ENCODE measurements at regions not wholly inside any gene's neighbourhood (a gene's known extent, or its start where the extent isn't known, plus 50 kb on each side); places are given as distances from the start of the nearest gene placed in this dataset.

DNA sequence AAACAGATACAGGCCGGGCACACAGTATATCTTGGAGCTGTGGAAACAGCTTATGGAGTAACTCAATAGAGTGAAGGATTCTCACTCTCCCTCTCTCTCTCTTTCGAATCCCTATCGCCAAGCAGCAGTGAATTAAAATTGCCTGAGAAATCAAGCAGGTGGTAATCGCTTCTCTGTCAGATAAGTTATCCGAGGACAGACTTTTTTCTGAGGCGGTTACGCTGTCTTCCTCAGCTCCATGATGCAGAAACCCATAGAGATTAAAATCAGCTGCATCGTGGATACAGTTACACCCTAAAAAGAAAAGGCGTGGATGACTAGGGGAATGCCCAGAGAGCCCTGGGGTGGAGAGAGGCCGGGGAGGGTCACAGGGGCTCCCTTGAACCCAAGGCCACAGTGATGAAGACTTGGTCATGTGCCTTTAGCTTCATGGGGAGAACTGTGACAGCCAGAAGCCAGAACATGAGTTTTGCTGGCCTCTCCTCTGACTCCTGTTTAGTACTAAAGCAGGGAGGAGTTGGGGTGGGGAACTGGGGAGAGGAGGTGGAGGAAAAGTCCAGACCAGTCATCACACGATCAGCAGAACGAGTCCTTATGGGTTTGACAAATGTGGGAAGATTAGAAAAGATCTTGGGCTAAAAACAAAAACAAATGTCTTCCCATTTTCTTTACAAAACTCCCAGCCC is 138.8 kb upstream of the JARID2 start:
- Histone ChIP-seq H3K4me3 (ENCODE audit: low read length) (no peak overlapping the region), H3K36me3 (replicated peaks; ENCODE audit: insufficient read depth, low read length) (no peaks in the 10 kb centered on the region), H3K27me3 (replicated peaks; ENCODE audit: insufficient read depth, low read length) (no peaks in the 10 kb centered on the region), H3K79me2 (ENCODE audit: low read length) (no peaks in the 10 kb centered on the region), H3K27ac (ENCODE audit: low read length) (no peak overlapping the region), H3K4me2 (ENCODE audit: low read depth, low read length) (no peak overlapping the region), H3K9me3 (replicated peaks; ENCODE audit: insufficient read depth, low read length) (no peaks in the 10 kb centered on the region), H3K9me2 (replicated peaks; ENCODE audit: insufficient read depth, low read length) (no peaks in the 10 kb centered on the region), H3K4me1 (ENCODE audit: low read length) (no peaks in the 10 kb centered on the region), H4K20me1 (ENCODE audit: insufficient read depth, low read length) (no peaks in the 10 kb centered on the region), H3K9ac (ENCODE audit: low read length) (no peak overlapping the region), H3F3A (ENCODE audit: insufficient read depth, low read length) (no peaks in the 10 kb centered on the region), H2AFZ (ENCODE audit: low read length) (no peak overlapping the region)
- TF ChIP-seq EZH2 (optimal IDR thresholded peaks at IDR 0.05; ENCODE audit: low read depth, low read length) = no peak
- TF ChIP-seq EZH2phosphoT487 (IDR thresholded peaks at IDR 0.05; ENCODE audit: low read length) = no peak
- TF ChIP-seq, protein P1, sequence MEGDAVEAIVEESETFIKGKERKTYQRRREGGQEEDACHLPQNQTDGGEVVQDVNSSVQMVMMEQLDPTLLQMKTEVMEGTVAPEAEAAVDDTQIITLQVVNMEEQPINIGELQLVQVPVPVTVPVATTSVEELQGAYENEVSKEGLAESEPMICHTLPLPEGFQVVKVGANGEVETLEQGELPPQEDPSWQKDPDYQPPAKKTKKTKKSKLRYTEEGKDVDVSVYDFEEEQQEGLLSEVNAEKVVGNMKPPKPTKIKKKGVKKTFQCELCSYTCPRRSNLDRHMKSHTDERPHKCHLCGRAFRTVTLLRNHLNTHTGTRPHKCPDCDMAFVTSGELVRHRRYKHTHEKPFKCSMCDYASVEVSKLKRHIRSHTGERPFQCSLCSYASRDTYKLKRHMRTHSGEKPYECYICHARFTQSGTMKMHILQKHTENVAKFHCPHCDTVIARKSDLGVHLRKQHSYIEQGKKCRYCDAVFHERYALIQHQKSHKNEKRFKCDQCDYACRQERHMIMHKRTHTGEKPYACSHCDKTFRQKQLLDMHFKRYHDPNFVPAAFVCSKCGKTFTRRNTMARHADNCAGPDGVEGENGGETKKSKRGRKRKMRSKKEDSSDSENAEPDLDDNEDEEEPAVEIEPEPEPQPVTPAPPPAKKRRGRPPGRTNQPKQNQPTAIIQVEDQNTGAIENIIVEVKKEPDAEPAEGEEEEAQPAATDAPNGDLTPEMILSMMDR (IDR thresholded peaks at IDR 0.05; ENCODE audit: low read length) = no peak
- DNase-seq = no peak

DNA sequence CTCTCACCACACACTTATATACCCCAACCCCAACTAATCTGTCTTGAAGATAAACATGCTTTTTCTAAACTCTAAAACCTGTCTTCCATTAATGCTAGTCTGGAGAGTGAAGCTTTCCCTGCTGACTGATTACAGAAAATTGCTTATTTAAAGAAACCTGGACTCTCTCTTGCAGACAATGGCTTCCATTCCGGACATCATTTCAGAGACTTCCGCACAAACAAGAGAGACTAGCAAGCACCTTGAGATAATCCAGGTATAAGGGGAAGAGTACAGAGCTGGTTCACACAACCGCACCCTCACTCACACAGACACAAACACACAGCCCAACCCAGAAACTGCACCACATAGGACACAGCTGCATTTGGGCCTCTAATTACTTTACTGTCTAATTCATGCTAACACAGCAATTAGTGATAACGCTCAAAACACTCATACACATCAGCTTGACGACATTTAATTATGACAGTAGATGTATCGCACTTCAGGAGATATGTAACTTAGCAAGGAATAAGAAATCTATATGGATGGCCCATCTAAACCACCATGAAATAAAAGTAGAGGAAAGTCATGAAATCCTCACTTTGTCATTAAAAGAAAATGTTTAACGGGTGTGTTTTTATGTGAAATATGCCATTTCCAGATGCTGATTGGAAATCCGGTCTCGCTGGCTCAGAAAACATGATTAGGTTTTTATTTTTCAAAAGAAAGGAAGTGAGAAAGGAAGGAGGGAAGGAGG is 138.1 kb upstream of the JARID2 start:
- Histone ChIP-seq H3K4me1 (ENCODE audit: low read length) (no peaks in the 10 kb centered on the region), H2AFZ (ENCODE audit: low read length) (no peak overlapping the region), H3K4me3 (ENCODE audit: low read length) (no peak overlapping the region), H3K27me3 (replicated peaks; ENCODE audit: insufficient read depth, low read length) (no peaks in the 10 kb centered on the region), H4K20me1 (ENCODE audit: insufficient read depth, low read length) (no peaks in the 10 kb centered on the region), H3K9ac (ENCODE audit: low read length) (no peak overlapping the region), H3K79me2 (ENCODE audit: low read length) (no peaks in the 10 kb centered on the region), H3F3A (ENCODE audit: insufficient read depth, low read length) (no peaks in the 10 kb centered on the region), H3K36me3 (replicated peaks; ENCODE audit: insufficient read depth, low read length) (no peaks in the 10 kb centered on the region), H3K4me2 (ENCODE audit: low read depth, low read length) (no peak overlapping the region), H3K9me3 (replicated peaks; ENCODE audit: insufficient read depth, low read length) (no peaks in the 10 kb centered on the region), H3K9me2 (replicated peaks; ENCODE audit: insufficient read depth, low read length) (no peaks in the 10 kb centered on the region), H3K27ac (ENCODE audit: low read length) (no peak overlapping the region)
- no peak for TF ChIP-seq EZH2phosphoT487 (IDR thresholded peaks at IDR 0.05; ENCODE audit: low read length)
- TF ChIP-seq, protein P1 (IDR thresholded peaks at IDR 0.05; ENCODE audit: low read length) = no peak
- no peak for TF ChIP-seq EZH2 (optimal IDR thresholded peaks at IDR 0.05; ENCODE audit: low read depth, low read length)
- no peak for DNase-seq

DNA sequence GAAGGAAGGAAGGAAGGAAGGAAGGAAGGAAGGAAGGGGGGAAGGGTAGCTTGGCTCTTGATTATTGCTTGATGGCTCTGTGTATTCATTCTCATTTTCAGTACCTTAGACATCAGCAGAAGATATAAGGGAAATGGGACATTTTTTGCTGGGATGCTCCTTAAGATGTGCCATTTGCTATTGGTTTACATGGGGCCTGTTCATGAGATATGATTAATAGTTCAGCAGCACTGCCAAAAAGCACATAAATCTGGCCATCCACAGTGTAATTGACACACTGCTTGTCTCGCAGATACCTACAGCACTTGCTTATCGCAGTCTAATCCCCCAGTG is 137.5 kb upstream of the JARID2 start:
- TF ChIP-seq EZH2 (optimal IDR thresholded peaks at IDR 0.05; ENCODE audit: low read depth, low read length) (no peak), EZH2phosphoT487 (IDR thresholded peaks at IDR 0.05; ENCODE audit: low read length) (no peak)
- TF ChIP-seq, protein P1 (IDR thresholded peaks at IDR 0.05; ENCODE audit: low read length) = no peak
- no peaks in the 10 kb centered on the region for H3K9me2 ChIP-seq (replicated peaks; ENCODE audit: insufficient read depth, low read length)
- H3K27ac ChIP-seq (ENCODE audit: low read length) = no peak overlapping the region
- no peaks in the 10 kb centered on the region for H3K4me1 ChIP-seq (ENCODE audit: low read length)
- H3K36me3 ChIP-seq (replicated peaks; ENCODE audit: insufficient read depth, low read length) = no peaks in the 10 kb centered on the region
- no peaks in the 10 kb centered on the region for H3K79me2 ChIP-seq (ENCODE audit: low read length)
- H3K4me2 ChIP-seq (ENCODE audit: low read depth, low read length) = no peak overlapping the region
- no peaks in the 10 kb centered on the region for H3K27me3 ChIP-seq (replicated peaks; ENCODE audit: insufficient read depth, low read length)
- no peaks in the 10 kb centered on the region for H4K20me1 ChIP-seq (ENCODE audit: insufficient read depth, low read length)
- H2AFZ ChIP-seq (ENCODE audit: low read length) = no peak overlapping the region
- no peaks in the 10 kb centered on the region for H3F3A ChIP-seq (ENCODE audit: insufficient read depth, low read length)
- DNase-seq = no peak
- H3K4me3 ChIP-seq (ENCODE audit: low read length) = no peak overlapping the region
- H3K9ac ChIP-seq (ENCODE audit: low read length) = no peak overlapping the region
- H3K9me3 ChIP-seq (replicated peaks; ENCODE audit: insufficient read depth, low read length) = no peaks in the 10 kb centered on the region

Data from MM.1S (cell line).